ENCODE measurements at regions not wholly inside any gene's neighbourhood (a gene's known extent, or its start where the extent isn't known, plus 50 kb on each side); places are given as distances from the start of the nearest gene placed in this dataset.

DNA sequence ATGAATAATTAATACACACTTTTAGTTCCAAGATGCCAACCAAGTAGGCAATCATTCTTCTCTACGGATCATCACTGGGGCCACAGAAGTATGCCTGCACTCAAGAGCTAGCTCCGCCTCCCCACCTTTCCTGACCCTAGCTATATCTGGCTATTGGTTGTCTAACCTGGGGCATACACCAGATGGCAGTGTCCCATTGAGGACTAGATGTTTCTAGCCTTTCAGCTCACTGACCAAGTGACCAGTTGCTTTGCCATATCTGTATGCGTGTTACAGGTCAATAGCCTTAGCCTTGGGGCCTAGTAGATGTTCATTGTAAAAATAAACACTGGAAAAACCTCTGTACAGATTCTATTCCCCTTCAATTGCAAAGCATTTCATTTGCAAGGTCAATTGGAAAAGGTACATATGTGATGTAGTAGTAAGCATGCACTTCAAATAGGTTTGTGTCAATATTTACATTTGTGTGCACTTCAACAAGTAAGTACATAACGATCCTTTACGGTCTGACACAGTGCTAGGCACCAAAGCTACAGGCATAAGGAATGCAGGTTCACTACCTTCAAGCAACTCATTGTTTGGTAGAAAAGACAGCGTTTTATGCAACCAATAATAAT, 521.7 kb downstream of the PPARGC1A start:
- CTCF ChIA-PET: no interaction called here
- POLR2A ChIA-PET: no interaction called here
- no peak for DNase-seq (ENCODE audit: low read depth, low spot score)

GRCh38 chr4:23366557-23366906, 523.3 kb downstream of the PPARGC1A start:
- no peak for DNase-seq (ENCODE audit: low read depth, low spot score)
- ChIA-PET POLR2A (no interaction called here), CTCF (no interaction called here)
- TF ChIP-seq, protein P1, sequence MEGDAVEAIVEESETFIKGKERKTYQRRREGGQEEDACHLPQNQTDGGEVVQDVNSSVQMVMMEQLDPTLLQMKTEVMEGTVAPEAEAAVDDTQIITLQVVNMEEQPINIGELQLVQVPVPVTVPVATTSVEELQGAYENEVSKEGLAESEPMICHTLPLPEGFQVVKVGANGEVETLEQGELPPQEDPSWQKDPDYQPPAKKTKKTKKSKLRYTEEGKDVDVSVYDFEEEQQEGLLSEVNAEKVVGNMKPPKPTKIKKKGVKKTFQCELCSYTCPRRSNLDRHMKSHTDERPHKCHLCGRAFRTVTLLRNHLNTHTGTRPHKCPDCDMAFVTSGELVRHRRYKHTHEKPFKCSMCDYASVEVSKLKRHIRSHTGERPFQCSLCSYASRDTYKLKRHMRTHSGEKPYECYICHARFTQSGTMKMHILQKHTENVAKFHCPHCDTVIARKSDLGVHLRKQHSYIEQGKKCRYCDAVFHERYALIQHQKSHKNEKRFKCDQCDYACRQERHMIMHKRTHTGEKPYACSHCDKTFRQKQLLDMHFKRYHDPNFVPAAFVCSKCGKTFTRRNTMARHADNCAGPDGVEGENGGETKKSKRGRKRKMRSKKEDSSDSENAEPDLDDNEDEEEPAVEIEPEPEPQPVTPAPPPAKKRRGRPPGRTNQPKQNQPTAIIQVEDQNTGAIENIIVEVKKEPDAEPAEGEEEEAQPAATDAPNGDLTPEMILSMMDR (IDR thresholded peaks at IDR 0.05; ENCODE audit: insufficient read depth, low read length, missing control alignments): no peak
- no peak overlapping the region for H3K4me3 ChIP-seq (ENCODE audit: low read depth, low read length)

More for the DNA sequence above, 521.7 kb downstream of the PPARGC1A start:
- TF ChIP-seq, protein P1 (IDR thresholded peaks at IDR 0.05; ENCODE audit: insufficient read depth, low read length, missing control alignments): no peak
- H3K4me3 ChIP-seq (ENCODE audit: low read depth, low read length): no peak overlapping the region

DNA sequence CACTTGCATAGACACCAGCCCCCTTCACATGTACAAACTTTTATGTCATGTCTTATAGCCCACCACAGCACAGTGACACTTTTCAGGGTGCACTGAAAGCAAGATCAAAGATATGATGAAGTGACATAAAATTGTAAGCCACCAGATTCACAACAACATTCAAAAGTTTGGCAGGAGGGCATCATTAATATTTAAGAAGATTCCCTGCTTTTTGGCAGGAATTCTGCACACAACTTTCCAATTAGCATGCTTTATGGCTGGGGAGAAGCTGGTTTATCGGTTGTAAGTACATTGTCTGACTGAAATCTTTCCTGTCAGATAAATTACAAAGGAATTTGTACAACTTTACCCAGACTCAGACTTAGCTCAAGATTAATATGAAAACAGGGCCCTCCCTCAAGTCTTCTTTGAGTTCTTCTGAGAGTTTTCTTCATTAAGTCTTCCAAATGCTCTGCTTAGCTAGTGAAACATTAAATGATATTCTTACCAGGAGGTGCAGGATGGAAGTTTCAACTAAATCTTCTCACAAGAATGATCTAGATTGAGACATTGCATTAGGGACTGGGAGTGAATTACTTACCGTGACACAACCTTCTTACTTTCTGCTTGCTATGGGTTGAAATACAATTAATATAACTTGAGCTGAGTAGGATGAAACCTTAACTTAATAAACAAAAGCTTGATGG, 523.8 kb downstream of the PPARGC1A start:
- TF ChIP-seq, protein P1 (IDR thresholded peaks at IDR 0.05; ENCODE audit: insufficient read depth, low read length, missing control alignments): no peak
- CTCF ChIA-PET: no interaction called here
- POLR2A ChIA-PET: no interaction called here
- H3K4me3 ChIP-seq (ENCODE audit: low read depth, low read length): no peak overlapping the region
- no peak for DNase-seq (ENCODE audit: low read depth, low spot score)

GRCh38 chr4:23365086-23365485, 524.8 kb downstream of the PPARGC1A start:
- no peak for DNase-seq (ENCODE audit: low read depth, low spot score)
- ChIA-PET CTCF (no interaction called here), POLR2A (no interaction called here)
- TF ChIP-seq, protein P1 (IDR thresholded peaks at IDR 0.05; ENCODE audit: insufficient read depth, low read length, missing control alignments): no peak
- H3K4me3 ChIP-seq (ENCODE audit: low read depth, low read length): no peak overlapping the region

GRCh38 chr4:23364167-23364566, 525.7 kb downstream of the PPARGC1A start:
- ChIA-PET CTCF (no interaction called here), POLR2A (no interaction called here)
- no peak for DNase-seq (ENCODE audit: low read depth, low spot score)
- TF ChIP-seq, protein P1 (IDR thresholded peaks at IDR 0.05; ENCODE audit: insufficient read depth, low read length, missing control alignments): no peak
- H3K4me3 ChIP-seq (ENCODE audit: low read depth, low read length): no peak overlapping the region

GRCh38 chr4:23361453-23361852, 528.4 kb downstream of the PPARGC1A start:
- POLR2A ChIA-PET: no interaction called here
- no peak for DNase-seq (ENCODE audit: low read depth, low spot score)
- CTCF ChIA-PET: no interaction called here
- no peak overlapping the region for H3K4me3 ChIP-seq (ENCODE audit: low read depth, low read length)
- TF ChIP-seq, protein P1 (IDR thresholded peaks at IDR 0.05; ENCODE audit: insufficient read depth, low read length, missing control alignments): no peak

Measured in AG04449 (cell line).